Stimulated activated CD4-positive, alpha-beta T cell treated with anti-CD3 and anti-CD28 coated beads, TNF-alpha, amount 100 ng/mL, for 1 hour (primary cell): ENCODE measurements at regions not wholly inside any gene's neighbourhood (a gene's known extent, or its start where the extent isn't known, plus 50 kb on each side); places are given as distances from the start of the nearest gene placed in this dataset.

Source experiments
- DNase-seq, 3 donors: peaks; one replicate each; pipeline ENCODE4 v3.0.0-alpha.2; 2020; ENCODE audit warnings: low read depth in 3 of 3, low spot score in 1 of 3

DNA sequence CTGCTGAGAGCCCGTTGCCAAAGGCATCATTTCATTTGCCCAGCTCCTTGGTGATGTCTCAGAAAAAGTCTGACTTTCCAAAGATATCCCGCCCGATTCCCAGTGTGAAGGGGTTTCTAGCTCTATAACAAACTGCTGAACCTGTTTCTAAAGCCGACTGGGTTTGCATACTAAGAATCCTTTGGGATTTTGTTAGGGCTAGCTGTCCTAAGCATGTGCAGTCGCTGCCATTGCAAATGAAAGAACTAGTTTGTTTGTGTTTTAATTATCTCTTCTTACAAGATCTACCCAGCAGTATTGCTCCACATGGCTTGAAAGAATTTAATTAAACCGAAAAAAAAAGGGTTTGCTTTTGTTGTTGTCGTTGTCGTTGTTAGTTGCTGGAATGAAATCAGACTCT lies 476.6 kb downstream of the GATA3 start:
- DNase-seq = no peak

DNA sequence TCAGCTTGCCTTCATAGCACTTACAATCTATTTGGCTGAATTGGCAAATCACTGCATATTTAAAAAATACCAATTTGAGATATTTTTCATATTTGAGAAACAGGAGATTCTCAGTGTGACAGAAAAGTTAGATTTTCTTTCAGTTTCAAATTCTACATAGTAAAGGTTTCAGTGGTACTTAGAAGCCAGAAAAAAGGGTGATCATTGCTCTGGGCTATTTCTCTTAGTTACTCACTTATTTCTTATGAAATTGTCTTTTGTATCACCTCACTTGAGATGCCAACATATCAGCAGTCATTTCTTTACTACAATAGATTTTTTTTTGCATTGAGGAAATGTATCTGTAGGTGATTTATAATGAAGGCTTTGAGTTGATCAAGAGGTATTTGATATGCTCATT lies 478.2 kb downstream of the GATA3 start:
- no peak for DNase-seq

DNA sequence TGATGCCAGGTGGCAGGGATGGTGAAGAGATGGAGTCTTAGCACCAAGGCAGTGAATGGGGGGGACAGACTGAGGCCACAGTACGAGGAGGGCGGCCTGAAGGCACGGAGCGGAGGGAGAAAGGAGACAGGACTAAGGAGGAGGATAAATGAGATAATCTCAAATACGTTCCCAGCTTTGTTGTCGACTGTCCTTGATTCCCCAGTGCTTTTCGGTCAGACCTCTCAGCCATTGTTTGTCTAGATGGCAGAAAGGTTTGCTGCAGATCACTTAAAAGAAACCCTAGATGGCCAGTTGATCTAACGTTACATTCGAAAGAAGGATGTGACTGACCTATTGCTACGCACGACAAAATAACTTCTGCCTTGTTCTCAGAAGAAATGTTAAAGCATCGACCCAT lies 479.0 kb downstream of the GATA3 start:
- DNase-seq = no peak

DNA sequence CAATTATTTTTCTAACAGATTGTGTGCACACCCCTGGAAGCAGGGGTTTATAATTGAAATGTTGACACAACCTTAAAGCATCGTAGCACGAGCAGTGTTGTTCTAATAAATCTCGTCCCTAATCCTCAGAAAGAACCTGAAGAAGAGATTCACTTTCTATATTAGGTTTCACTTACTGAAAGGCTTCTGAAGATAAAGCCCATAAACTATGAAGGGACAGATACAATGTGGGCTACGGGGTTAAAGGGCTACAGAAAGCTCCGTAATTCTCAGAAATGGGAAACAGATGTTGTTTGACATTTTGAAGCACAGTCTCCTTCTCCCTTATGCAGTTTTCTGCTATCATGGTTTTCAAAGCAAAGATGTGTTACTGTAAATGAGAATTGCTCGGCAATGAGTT lies 479.6 kb downstream of the GATA3 start:
- DNase-seq = no peak

DNA sequence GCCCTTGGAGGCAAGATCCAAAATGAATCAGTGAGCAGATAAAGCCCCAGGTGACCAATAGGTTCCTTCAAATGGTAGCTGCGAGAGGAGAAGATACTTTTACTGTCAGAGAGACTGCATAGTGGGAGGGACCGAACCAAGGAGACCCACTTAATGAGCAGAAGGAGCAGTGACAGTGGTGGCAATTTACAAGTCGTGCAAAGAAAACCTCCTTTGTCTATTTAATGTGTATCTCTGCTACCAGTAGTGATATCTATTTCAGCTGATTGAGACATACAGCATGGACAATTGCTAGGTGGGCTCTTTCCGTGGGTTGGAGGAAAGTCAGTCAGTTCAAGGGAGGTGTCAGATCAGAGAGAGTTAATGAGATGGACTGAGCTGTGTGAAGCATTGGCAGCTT lies 480.4 kb downstream of the GATA3 start:
- no peak for DNase-seq

DNA sequence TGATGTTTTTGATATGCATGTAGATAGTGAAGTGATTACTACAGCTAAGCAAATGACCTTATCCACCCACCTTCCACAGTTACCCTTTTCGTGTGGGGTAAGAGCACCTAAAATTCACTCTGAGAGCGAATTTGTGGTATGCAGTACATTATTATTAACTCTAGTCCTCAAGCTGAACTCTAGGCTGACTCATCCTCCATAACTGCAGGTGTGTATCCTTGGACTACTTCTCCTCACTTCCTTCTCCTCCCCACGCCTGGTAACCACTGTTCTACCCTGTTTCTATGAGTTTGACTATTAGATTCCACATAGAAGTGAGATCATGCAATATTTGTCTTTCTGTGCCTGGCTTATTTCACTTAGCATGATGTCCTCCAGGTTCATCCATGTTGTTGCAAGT lies 484.6 kb downstream of the GATA3 start:
- DNase-seq = no peak

DNA sequence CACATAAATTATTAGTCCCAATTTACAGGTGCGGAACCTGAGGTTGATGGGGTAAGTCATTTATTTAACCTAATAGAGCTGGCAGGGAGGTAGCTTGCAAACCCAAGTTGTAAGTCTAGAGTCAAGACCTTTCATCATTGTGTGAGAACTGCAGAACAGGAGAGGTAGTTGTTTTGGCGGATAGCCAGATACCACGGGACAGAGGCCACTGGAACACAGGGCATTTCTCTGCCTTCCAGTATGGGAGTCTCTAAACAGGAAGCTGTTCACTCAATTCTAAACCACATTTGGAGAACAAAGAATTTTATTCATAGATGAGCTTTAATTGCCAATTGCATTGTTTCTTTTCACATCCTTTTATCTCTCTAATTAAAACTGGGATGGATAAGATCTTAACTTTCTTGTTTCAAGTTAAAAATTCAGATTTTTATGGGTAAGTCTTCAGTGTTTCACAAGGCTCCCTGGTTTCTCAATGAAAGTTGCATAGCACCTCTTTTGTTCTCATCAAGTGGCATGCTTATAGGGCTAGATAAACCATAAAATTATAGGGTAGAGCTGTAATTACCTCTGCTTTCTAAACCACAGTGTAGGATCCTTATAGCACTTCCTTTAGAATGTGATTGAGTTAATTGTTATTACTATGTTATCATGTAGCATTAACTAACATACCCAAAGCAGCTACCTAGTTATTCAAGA lies 489.0 kb downstream of the GATA3 start:
- no peak for DNase-seq

DNA sequence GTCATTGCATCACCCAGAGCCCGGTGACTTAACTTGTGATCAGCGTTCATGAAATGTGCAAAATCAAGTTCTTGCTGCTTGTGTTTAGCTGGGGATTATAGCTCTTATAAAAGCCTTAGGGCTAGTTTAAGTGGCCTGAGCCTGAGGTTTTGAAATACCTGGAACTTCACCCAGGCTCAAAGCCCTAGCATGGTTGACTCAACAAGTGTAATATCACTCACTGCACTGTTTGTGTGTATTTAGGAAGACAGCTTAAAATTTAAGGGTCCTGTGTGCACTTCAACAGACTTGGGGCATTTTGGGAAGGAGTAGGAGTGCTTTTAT lies 489.5 kb downstream of the GATA3 start:
- no peak for DNase-seq

DNA sequence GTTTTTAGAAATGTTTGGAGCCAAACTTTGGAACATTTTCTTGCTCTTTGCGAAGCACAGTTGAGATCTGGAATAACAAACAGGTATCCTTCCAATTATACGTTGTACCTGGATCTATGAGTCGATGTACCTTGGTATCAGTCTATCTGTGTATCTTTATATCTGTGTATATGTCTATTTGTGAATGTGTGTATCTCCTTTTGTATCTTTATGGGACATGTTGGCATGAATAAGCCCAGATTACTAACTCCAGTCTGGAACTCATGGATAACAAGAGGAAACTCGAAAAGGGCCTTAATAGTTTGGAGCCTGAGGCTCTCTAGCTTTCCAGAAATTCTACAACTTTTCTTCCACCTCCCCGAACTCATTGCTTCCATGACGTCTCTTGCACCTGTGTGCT lies 490.0 kb downstream of the GATA3 start:
- no peak for DNase-seq

DNA sequence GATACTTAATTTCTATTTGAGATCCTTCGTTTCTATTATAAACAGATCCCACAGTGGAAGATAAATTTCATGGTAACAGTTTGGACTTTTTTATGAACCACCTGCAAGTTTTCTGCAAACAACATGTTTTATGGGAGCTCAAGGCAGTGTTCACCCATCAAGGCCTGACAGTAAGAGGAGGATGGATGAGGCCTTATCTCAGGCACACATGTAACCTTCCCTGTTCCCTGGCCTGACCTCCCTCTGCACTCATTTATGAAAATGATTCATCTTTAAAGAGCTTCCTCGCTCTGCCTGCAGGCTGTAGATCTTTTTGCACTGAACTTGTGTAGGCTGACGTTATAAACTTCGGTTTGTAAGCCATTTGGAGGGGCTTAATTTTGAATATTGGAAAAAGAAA lies 500.1 kb downstream of the GATA3 start:
- no peak for DNase-seq

DNA sequence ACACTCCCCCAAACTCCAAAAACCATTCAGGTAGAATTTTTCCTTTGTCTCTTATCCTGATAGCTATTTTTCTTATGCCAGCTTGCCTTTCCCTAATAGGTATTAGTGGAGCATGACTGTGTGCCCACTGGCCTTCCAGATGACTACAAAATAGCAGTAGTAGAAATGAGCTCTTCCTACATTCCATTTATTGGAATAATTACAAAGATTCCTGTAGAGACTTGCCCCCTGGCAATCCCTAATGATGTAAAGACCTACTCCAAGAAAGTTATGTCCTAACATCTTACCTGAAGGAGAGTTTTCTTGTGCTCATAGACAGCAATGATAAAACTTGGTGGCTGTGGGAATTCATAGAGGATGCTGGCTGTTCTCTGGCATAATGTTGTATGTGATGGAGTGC lies 501.8 kb downstream of the GATA3 start:
- no peak for DNase-seq

DNA sequence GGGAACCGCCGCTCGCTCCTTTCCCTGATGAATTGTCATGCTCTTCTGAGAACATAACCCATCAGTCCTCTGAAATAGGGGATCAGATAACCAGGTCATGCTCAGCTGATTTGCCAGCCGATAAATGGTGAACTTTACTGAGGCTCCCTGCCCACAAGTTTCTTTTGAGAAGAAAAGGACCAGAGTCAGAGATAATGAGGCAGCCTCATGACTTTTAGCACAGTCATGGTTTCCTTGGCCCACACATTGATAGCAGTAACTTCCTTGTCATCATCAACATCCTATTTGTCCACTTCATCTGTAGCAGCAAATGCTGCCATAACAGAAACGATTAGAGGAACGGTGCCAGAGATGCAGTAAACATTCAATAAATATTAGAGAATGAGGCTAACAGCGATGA lies 509.0 kb downstream of the GATA3 start:
- DNase-seq = no peak

DNA sequence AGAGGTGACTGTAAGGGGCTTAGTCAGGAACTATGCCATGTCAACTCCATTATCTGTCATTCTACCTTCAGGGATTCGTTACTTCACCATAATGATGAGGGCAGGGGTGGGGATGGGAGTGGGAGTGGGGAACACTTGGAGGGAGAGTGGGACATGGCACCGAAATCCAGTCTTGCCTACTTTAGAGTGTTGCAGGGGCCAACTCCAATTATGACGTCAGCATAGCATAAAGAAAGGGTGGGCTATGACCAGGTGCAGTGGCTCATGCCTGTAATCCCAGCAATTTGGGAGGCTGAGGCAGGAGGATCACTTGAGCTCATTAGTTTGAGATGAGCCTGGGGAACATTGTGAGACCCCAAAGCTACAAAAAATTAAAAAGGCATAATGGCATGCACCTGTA lies 512.2 kb downstream of the GATA3 start:
- DNase-seq = no peak

DNA sequence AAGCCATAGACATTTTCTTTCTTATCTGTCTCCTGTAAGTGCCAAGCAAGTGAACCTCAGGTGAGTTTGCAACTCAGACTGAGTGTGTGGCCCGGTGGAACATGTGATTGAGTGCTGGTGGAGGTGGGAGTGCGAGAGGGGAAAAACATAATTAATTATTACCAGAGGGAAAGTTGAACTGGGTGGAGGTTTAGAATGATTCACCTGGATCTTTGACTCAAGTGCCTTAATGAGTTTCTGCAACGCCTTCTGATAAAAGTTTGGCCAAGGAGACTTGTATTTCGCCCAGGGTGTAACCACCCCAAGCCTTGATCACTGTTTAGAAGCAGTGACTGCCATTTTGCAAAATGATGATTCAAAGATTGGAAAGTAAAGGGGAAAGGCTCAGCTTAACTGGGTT lies 513.9 kb downstream of the GATA3 start:
- DNase-seq = no peak

DNA sequence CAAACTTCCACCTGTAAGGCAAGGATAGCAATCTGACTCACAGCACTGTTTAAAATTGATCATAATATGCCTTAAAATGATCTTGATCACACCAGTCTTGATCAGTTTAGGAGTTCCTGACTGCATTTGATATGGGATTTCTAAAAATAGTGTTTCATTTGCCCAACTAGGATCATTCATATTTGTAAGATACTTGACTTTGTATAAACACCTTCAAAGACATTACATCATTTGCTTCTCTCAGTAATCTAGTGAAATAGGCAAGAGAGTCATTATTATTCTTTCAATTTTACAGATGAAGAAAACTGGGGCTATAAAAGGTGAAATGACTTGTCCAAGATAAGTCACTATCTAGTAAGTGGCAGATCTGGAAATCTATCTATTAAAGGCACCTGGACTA lies 521.1 kb downstream of the GATA3 start:
- no peak for DNase-seq

DNA sequence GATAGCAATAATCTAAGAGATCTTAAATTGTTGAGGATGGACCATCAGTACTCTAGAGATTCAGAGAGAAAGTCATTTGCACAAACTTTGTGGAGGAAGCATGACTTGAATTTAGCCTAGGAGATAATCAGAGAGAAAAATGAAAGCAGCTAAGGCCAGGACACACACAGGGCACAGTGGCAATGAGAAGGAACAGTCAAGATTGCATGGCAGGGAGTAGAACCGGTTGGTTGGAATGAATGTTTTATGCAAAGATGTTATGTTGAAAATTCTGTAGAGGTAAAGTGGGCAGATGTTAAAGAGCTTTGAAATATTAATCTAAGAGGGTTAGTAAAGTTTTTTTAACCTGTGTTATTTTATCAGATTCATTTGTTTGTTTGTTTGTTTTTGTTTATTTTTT lies 521.8 kb downstream of the GATA3 start:
- DNase-seq = no peak

DNA sequence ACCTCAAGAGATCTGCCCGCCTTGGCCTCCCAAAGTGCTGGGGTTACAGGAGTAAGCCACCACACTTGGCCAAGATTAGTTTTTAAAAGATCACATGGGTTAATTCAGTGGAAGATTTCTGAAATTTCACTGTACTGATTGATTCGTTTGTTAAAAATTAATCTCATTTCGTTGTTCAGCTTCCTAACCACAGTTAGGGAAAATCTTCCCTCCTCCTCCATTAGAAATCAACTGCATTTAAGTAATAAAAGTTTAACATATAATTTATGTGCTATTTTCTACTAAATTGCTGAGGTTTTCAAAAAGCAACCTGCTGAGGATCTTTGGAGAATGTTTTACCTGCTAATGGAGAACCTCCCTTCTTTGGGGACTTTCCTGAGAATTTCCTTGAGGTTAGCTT lies 522.4 kb downstream of the GATA3 start:
- no peak for DNase-seq

DNA sequence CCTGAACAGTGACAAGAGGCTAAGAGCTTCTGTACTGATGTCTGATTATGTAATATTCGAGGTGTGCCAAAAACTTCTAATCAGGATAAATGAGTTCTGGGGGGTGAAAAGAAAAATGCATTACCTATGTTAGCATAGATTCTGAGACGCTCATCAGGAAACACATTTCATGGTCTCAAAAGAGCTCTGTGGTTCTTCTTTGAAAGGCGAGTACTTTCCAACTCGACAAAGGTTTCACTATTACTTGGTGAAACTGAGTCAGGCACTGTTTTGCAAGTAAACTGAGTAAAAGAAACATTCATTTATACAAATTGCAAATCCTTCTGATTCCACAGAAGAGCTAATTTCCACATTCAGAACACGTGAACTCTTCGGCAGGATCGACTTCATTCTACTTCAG lies 523.2 kb downstream of the GATA3 start:
- DNase-seq = no peak

DNA sequence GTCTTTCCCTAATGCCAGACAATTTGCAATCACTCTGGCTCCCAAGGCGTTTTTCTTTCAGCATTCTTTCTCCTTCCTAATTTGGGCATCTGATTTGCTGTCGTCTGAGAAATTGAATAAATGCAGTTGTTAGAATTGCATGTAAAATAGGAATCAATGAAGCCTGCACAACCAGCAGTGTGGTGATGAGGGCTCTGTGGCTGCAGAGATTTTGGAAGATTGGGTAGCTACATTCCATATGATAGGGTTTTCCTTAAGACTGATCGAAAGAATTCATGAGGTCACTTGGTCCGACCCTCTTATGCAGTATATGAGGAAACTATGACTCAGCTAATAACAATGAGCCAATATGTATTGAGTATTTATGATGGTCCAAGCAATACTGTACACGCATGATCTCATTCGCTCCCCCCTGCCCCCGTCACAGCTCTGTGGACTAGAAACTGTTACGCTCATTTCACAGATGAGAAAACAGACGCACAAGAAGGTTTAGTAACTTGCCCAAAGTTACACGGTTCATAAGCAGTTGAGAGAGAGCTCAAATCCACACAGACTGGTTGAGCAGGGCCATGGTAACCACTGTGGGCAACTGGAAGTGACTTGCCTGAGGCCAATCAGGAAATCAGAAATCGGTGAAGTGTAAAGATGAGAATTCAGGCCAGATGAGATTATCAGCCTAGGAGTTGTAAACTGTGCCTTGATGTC lies 527.2 kb downstream of the GATA3 start:
- no peak for DNase-seq

DNA sequence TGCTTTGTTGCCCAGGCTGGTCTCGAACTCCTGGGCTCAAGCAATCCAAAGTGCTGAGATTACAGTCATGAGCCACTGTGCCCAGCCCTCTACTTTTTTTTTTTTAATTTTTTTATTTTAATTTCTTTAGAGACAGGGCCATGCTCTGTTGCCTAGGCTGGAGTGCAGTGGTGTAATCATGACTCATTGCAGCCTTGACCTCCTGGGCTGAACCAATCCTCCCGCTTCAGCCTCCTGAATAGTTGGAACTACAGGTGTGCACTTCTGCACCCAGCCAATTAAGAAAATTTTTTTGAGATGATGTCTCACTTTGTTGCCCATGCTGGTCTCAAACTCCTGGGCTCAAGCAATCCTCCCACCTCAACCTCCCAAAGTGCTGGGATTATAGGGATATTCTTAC lies 528.6 kb downstream of the GATA3 start:
- no peak for DNase-seq

DNA sequence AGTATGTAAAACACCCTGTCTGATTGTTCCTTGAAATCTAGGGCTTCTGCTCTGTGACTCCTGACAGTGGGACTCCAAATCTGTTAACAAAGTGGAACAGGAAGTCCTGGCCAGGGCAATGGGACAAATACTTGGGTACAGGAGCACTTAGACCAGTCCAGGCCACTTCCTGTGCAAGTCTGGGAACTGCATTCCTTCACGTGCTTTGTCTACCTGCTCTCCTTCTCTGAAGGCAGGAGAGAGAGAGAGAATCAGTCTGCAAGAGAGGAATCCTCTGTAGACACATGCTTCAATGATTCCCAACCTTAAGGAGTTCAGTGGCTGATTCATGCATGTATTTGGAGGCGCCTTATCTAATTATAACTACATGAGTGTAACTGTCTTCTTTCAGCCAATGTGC lies 530.2 kb downstream of the GATA3 start:
- no peak for DNase-seq

DNA sequence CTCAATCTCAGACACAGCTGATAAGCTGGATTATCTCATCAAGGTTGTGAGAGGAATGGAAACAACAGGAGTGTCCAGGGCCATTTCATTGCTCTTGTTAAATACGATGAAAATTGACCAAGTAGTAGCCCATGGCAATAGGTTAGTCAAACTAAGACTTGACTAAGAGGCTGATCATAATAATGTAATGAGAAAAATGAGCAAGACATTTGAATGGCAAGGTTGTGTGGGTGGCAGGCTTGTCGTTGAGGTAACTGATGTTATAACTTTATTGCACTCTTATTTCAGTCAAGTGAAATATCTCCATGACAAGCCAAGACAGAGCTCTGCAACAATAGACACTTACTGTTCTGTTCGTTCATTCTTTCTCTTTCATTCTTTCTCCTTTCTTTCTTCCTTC lies 532.0 kb downstream of the GATA3 start:
- DNase-seq = no peak

DNA sequence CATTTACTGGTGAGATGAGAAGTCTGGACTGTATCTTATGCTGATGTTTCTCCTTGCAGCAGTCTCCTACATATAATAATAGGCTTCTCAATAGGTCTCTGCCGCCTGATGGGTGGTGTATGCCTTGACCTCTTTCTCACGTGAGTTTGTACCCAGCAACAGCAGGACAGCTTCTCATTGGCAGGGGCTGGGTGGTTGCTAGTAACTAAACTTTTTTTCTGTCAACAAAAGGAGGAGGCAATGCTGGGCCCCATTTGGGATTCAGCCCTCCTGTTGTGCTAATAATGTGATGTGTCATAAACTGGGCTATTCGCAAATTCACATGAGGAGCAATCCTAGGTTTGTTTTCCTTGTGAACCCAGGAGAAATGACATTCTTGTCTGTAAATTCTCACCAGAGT lies 533.6 kb downstream of the GATA3 start:
- DNase-seq = no peak
